Fibroblast of lung (primary cell): ENCODE measurements at regions not wholly inside any gene's neighbourhood (a gene's known extent, or its start where the extent isn't known, plus 50 kb on each side); places are given as distances from the start of the nearest gene placed in this dataset.

Source experiments
- EZH2 ChIP-seq: IDR thresholded peaks from 2 replicates; pipeline ENCODE4 v1.5.1; 2012; ENCODE audit warnings: low read length, control low read depth, mild to moderate bottlenecking; ENCODE audit errors: missing control alignments
- TF ChIP-seq, protein P1 (sequence below), 2 donors: IDR thresholded peaks in 1 of 2; conservative IDR thresholded peaks in 1 of 2; 1 replicate in 1 of 2; 2 replicates in 1 of 2; pipeline ENCODE4 v1.5.1; 2011 to 2012; ENCODE audit warnings: low read length in 2 of 2, control low read depth in 1 of 2, inconsistent platforms in 1 of 2, low read depth in 1 of 2, mild to moderate bottlenecking in 1 of 2

DNA sequence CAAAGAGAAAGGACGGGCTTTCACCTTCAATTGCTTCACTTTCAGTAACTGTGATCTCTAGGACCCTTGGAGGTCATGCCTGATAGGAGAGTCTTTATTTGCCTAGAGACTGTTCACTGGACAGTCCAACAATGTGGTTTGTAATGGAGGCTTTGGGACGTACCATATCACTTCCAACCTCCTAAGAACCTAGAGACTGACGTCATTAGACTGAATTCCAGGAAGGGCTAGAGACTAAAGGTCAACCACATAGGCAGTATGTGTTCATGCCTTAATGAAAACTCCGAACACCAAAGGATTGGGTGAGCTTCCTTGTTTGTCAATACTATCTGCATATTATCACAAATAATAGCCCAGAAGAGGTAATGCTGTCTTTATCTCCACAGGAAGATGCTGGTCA lies 53.7 kb upstream of the CNTN5 start:
- TF ChIP-seq, protein P1, sequence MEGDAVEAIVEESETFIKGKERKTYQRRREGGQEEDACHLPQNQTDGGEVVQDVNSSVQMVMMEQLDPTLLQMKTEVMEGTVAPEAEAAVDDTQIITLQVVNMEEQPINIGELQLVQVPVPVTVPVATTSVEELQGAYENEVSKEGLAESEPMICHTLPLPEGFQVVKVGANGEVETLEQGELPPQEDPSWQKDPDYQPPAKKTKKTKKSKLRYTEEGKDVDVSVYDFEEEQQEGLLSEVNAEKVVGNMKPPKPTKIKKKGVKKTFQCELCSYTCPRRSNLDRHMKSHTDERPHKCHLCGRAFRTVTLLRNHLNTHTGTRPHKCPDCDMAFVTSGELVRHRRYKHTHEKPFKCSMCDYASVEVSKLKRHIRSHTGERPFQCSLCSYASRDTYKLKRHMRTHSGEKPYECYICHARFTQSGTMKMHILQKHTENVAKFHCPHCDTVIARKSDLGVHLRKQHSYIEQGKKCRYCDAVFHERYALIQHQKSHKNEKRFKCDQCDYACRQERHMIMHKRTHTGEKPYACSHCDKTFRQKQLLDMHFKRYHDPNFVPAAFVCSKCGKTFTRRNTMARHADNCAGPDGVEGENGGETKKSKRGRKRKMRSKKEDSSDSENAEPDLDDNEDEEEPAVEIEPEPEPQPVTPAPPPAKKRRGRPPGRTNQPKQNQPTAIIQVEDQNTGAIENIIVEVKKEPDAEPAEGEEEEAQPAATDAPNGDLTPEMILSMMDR (conservative IDR thresholded peaks at IDR 0.05 in 1 of 2, IDR thresholded peaks at IDR 0.05 in 1 of 2; ENCODE audit: low read depth in 1 of 2, low read length in 2 of 2), result no peak
- TF ChIP-seq EZH2, result no peak
